ENCODE measurements at regions not wholly inside any gene's neighbourhood (a gene's known extent, or its start where the extent isn't known, plus 50 kb on each side); places are given as distances from the start of the nearest gene placed in this dataset.

GRCh38 chr7:96534221-96534620, 175.4 kb downstream of the SEM1 start:
- H3K27ac ChIP-seq = no peak overlapping the region
- WGBS = 71% methylated on average over 3 of the region's 3 CpGs

GRCh38 chr7:96532428-96532935, 177.2 kb downstream of the SEM1 start:
- DNase-seq (ENCODE audit: low spot score in 2 of 2) = no peak
- no peak overlapping the region for H3K27ac ChIP-seq
- no peaks in the 10 kb centered on the region for H3K4me1 ChIP-seq
- H3K36me3 ChIP-seq = no peaks in the 10 kb centered on the region
- TF ChIP-seq POLR2AphosphoS5 (IDR thresholded peaks at IDR 0.05) = no peak
- no peak for TF ChIP-seq POLR2A (IDR thresholded peaks at IDR 0.05)
- no peak for TF ChIP-seq CTCF (IDR thresholded peaks at IDR 0.05)
- no peak for TF ChIP-seq EP300 (IDR thresholded peaks at IDR 0.05)
- no peak overlapping the region for H3K4me3 ChIP-seq
- no peaks in the 10 kb centered on the region for H3K9me3 ChIP-seq
- H3K27me3 ChIP-seq = no peaks in the 10 kb centered on the region
- 83% methylated on average over 2 of the region's 2 CpGs for WGBS

More at GRCh38 chr7:96534221-96534620, 175.4 kb downstream of the SEM1 start:
- no peaks in the 10 kb centered on the region for H3K4me1 ChIP-seq
- H3K4me3 ChIP-seq = no peak overlapping the region
- H3K9me3 ChIP-seq = no peaks in the 10 kb centered on the region
- no peaks in the 10 kb centered on the region for H3K36me3 ChIP-seq
- no peak for TF ChIP-seq POLR2A (IDR thresholded peaks at IDR 0.05)
- TF ChIP-seq CTCF (IDR thresholded peaks at IDR 0.05) = no peak
- TF ChIP-seq EP300 (IDR thresholded peaks at IDR 0.05) = no peak
- no peak for TF ChIP-seq POLR2AphosphoS5 (IDR thresholded peaks at IDR 0.05)
- H3K27me3 ChIP-seq = no peaks in the 10 kb centered on the region
- DNase-seq (ENCODE audit: low spot score in 2 of 2) = no peak

- DNase-seq (ENCODE audit: low spot score in 2 of 2) = no peak
- 81% methylated on average over 1 of the region's 1 CpG for WGBS
- TF ChIP-seq EP300 (IDR thresholded peaks at IDR 0.05) (no peak), CTCF (IDR thresholded peaks at IDR 0.05) (no peak), POLR2A (IDR thresholded peaks at IDR 0.05) (no peak), POLR2AphosphoS5 (IDR thresholded peaks at IDR 0.05) (no peak)
Observed at GRCh38 chr7:96531331-96531730, 178.3 kb downstream of the SEM1 start.

GRCh38 chr7:96530786-96531185, 178.9 kb downstream of the SEM1 start:
- WGBS = 86% methylated on average over 1 of the region's 1 CpG

More at GRCh38 chr7:96531331-96531730, 178.3 kb downstream of the SEM1 start:
- no peaks in the 10 kb centered on the region for H3K4me1 ChIP-seq
- no peaks in the 10 kb centered on the region for H3K9me3 ChIP-seq
- H3K27ac ChIP-seq = no peak overlapping the region
- H3K36me3 ChIP-seq = no peaks in the 10 kb centered on the region
- no peak overlapping the region for H3K4me3 ChIP-seq
- no peaks in the 10 kb centered on the region for H3K27me3 ChIP-seq

More at GRCh38 chr7:96530786-96531185, 178.9 kb downstream of the SEM1 start:
- TF ChIP-seq POLR2AphosphoS5 (IDR thresholded peaks at IDR 0.05) (no peak), CTCF (IDR thresholded peaks at IDR 0.05) (no peak), POLR2A (IDR thresholded peaks at IDR 0.05) (no peak), EP300 (IDR thresholded peaks at IDR 0.05) (no peak)
- H3K36me3 ChIP-seq = no peaks in the 10 kb centered on the region
- DNase-seq (ENCODE audit: low spot score in 2 of 2) = no peak
- no peaks in the 10 kb centered on the region for H3K27me3 ChIP-seq
- no peak overlapping the region for H3K27ac ChIP-seq
- no peaks in the 10 kb centered on the region for H3K9me3 ChIP-seq
- no peaks in the 10 kb centered on the region for H3K4me1 ChIP-seq
- H3K4me3 ChIP-seq = no peak overlapping the region

All from suprapubic skin (tissue), 4 donors.